ENCODE measurements at regions not wholly inside any gene's neighbourhood (a gene's known extent, or its start where the extent isn't known, plus 50 kb on each side); places are given as distances from the start of the nearest gene placed in this dataset.

GRCh38 chr1:216929870-216930582 lies 206.8 kb upstream of the ESRRG start:
- no peak for TF ChIP-seq ZNF274 (IDR thresholded peaks at IDR 0.05; ENCODE audit: low read depth, low read length)
- no peak overlapping the region for H3K4me3 ChIP-seq (ENCODE audit: low read length)

- no peak overlapping the region for H3K4me3 ChIP-seq (ENCODE audit: low read length)
- no peak for TF ChIP-seq ZNF274 (IDR thresholded peaks at IDR 0.05; ENCODE audit: low read depth, low read length)
Measured at GRCh38 chr1:216927633-216928032, 204.4 kb upstream of the ESRRG start.

- no peak overlapping the region for H3K4me3 ChIP-seq (ENCODE audit: low read length)
- TF ChIP-seq ZNF274 (IDR thresholded peaks at IDR 0.05; ENCODE audit: low read depth, low read length): no peak
Measured at GRCh38 chr1:216926720-216927510, 203.7 kb upstream of the ESRRG start.

GRCh38 chr1:216925962-216926625 lies 202.9 kb upstream of the ESRRG start:
- H3K4me3 ChIP-seq (ENCODE audit: low read length): no peak overlapping the region
- no peak for TF ChIP-seq ZNF274 (IDR thresholded peaks at IDR 0.05; ENCODE audit: low read depth, low read length)

GRCh38 chr1:216924732-216925131 lies 201.5 kb upstream of the ESRRG start:
- TF ChIP-seq ZNF274 (IDR thresholded peaks at IDR 0.05; ENCODE audit: low read depth, low read length): no peak
- H3K4me3 ChIP-seq (ENCODE audit: low read length): no peak overlapping the region

GRCh38 chr1:216923601-216924000 lies 200.4 kb upstream of the ESRRG start:
- no peak for TF ChIP-seq ZNF274 (IDR thresholded peaks at IDR 0.05; ENCODE audit: low read depth, low read length)
- no peak overlapping the region for H3K4me3 ChIP-seq (ENCODE audit: low read length)

GRCh38 chr1:216922406-216922805 lies 199.2 kb upstream of the ESRRG start:
- no peak overlapping the region for H3K4me3 ChIP-seq (ENCODE audit: low read length)
- no peak for TF ChIP-seq ZNF274 (IDR thresholded peaks at IDR 0.05; ENCODE audit: low read depth, low read length)

- H3K4me3 ChIP-seq (ENCODE audit: low read length): no peak overlapping the region
- TF ChIP-seq ZNF274 (IDR thresholded peaks at IDR 0.05; ENCODE audit: low read depth, low read length): no peak
Measured at GRCh38 chr1:216921866-216922265, 198.6 kb upstream of the ESRRG start.

GRCh38 chr1:216919060-216919970 lies 196.1 kb upstream of the ESRRG start:
- H3K4me3 ChIP-seq (ENCODE audit: low read length): no peak overlapping the region
- no peak for TF ChIP-seq ZNF274 (IDR thresholded peaks at IDR 0.05; ENCODE audit: low read depth, low read length)

- no peak for TF ChIP-seq ZNF274 (IDR thresholded peaks at IDR 0.05; ENCODE audit: low read depth, low read length)
- no peak overlapping the region for H3K4me3 ChIP-seq (ENCODE audit: low read length)
Measured at GRCh38 chr1:216916890-216917438, 193.7 kb upstream of the ESRRG start.

GRCh38 chr1:216914974-216915373 lies 191.7 kb upstream of the ESRRG start:
- TF ChIP-seq ZNF274 (IDR thresholded peaks at IDR 0.05; ENCODE audit: low read depth, low read length): no peak

GRCh38 chr1:216913976-216914375 lies 190.7 kb upstream of the ESRRG start:
- no peak overlapping the region for H3K4me3 ChIP-seq (ENCODE audit: low read length)
- TF ChIP-seq ZNF274 (IDR thresholded peaks at IDR 0.05; ENCODE audit: low read depth, low read length): no peak

More at GRCh38 chr1:216914974-216915373, 191.7 kb upstream of the ESRRG start:
- H3K4me3 ChIP-seq (ENCODE audit: low read length): no peak overlapping the region

GRCh38 chr1:216910081-216910840 lies 187.0 kb upstream of the ESRRG start:
- H3K4me3 ChIP-seq (ENCODE audit: low read length): no peak overlapping the region
- no peak for TF ChIP-seq ZNF274 (IDR thresholded peaks at IDR 0.05; ENCODE audit: low read depth, low read length)
